SKM-1 treated with dmso at 0.1 percent for 144 hours (cell line): ENCODE measurements at regions not wholly inside any gene's neighbourhood (a gene's known extent, or its start where the extent isn't known, plus 50 kb on each side); places are given as distances from the start of the nearest gene placed in this dataset.

Experiments
- DNase-seq: peaks from one replicate; lab custom pipeline; 2025; ENCODE audit not compliant: unreplicated experiment; lab: John Stamatoyannopoulos, UW

- no peak for DNase-seq
Observed at GRCh38 chr1:60299581-60299980, 226.0 kb upstream of the C1orf87 start.

GRCh38 chr1:60298290-60298689, 224.7 kb upstream of the C1orf87 start:
- DNase-seq, result no peak

- DNase-seq, result no peak
Observed at GRCh38 chr1:60296794-60297193, 223.2 kb upstream of the C1orf87 start.

GRCh38 chr1:60292140-60292539, 218.6 kb upstream of the C1orf87 start:
- DNase-seq, result no peak

- DNase-seq, result no peak
Observed at GRCh38 chr1:60290393-60290792, 216.8 kb upstream of the C1orf87 start.

GRCh38 chr1:60287536-60287935, 214.0 kb upstream of the C1orf87 start:
- DNase-seq, result no peak

- DNase-seq, result no peak
Observed at GRCh38 chr1:60283690-60284089, 210.1 kb upstream of the C1orf87 start.

GRCh38 chr1:60281360-60281932, 207.9 kb upstream of the C1orf87 start:
- peak; percentile 40 for DNase-seq

GRCh38 chr1:60280819-60281218, 207.2 kb upstream of the C1orf87 start:
- DNase-seq, result no peak

- no peak for DNase-seq
Observed at GRCh38 chr1:60280256-60280655, 206.7 kb upstream of the C1orf87 start.

GRCh38 chr1:60279798-60280197, 206.2 kb upstream of the C1orf87 start:
- no peak for DNase-seq

- DNase-seq, result peak; percentile 2
Observed at GRCh38 chr1:60277269-60277668, 203.7 kb upstream of the C1orf87 start.

GRCh38 chr1:60274422-60275290, 201.1 kb upstream of the C1orf87 start:
- DNase-seq, result no peak

- DNase-seq, result no peak
Observed at GRCh38 chr1:60273185-60273584, 199.6 kb upstream of the C1orf87 start.

- DNase-seq, result no peak
Observed at GRCh38 chr1:60271041-60271440, 197.5 kb upstream of the C1orf87 start.

GRCh38 chr1:60268451-60268850, 194.9 kb upstream of the C1orf87 start:
- DNase-seq, result no peak

GRCh38 chr1:60265560-60266535, 192.3 kb upstream of the C1orf87 start:
- no peak for DNase-seq

- no peak for DNase-seq
Observed at GRCh38 chr1:60262701-60263100, 189.1 kb upstream of the C1orf87 start.

GRCh38 chr1:60257531-60257930, 184.0 kb upstream of the C1orf87 start:
- DNase-seq, result no peak

- no peak for DNase-seq
Observed at GRCh38 chr1:60255565-60255964, 182.0 kb upstream of the C1orf87 start.

GRCh38 chr1:60251426-60251825, 177.9 kb upstream of the C1orf87 start:
- DNase-seq, result no peak
